H9 (cell line): ENCODE measurements at regions not wholly inside any gene's neighbourhood (a gene's known extent, or its start where the extent isn't known, plus 50 kb on each side); places are given as distances from the start of the nearest gene placed in this dataset.

ENCODE experiments used
- DNase-seq: peaks from one replicate; pipeline ENCODE4 v3.0.0-alpha.2; 2017
- H2AFZ ChIP-seq: one replicate; pipeline ENCODE4 v1.6.1; 2013; ENCODE audit warnings: mild to moderate bottlenecking, low read length, control low read depth, moderate library complexity
- H2AK5ac ChIP-seq: 2 replicates; pipeline ENCODE4 v1.6.1; 2013; ENCODE audit warnings: low read length, control low read depth, mixed read lengths; ENCODE audit not compliant: insufficient read length
- H2BK120ac ChIP-seq: one replicate; pipeline ENCODE4 v1.6.1; 2013; ENCODE audit warnings: low read depth, mild to moderate bottlenecking, low read length, control low read depth, inconsistent platforms; ENCODE audit not compliant: poor library complexity, severe bottlenecking
- H2BK12ac ChIP-seq: 2 replicates; pipeline ENCODE4 v1.6.1; 2013; ENCODE audit warnings: low read length, control low read depth, mixed read lengths, low read depth; ENCODE audit not compliant: insufficient read length
- H2BK15ac ChIP-seq: 2 replicates; pipeline ENCODE4 v1.6.1; 2013; ENCODE audit warnings: low read depth, low read length, control low read depth
- H2BK20ac ChIP-seq: one replicate; pipeline ENCODE4 v1.6.1; 2013; ENCODE audit warnings: low read depth, mild to moderate bottlenecking, low read length, control low read depth, inconsistent platforms; ENCODE audit not compliant: poor library complexity, severe bottlenecking
- H2BK5ac ChIP-seq: 2 replicates; pipeline ENCODE4 v1.6.1; 2013; ENCODE audit warnings: low read length, control low read depth, mixed read lengths; ENCODE audit not compliant: insufficient read length
- H3K14ac ChIP-seq: 2 replicates; pipeline ENCODE4 v1.6.1; 2013; ENCODE audit warnings: low read length, control low read depth; ENCODE audit not compliant: insufficient read depth
- H3K18ac ChIP-seq: 2 replicates; pipeline ENCODE4 v1.6.1; 2013; ENCODE audit warnings: low read depth, mild to moderate bottlenecking, mixed read lengths, low read length, control low read depth; ENCODE audit not compliant: insufficient read length
- H3K23ac ChIP-seq: 2 replicates; pipeline ENCODE4 v1.6.1; 2013; ENCODE audit warnings: low read length, control low read depth, mixed read lengths, low read depth; ENCODE audit not compliant: insufficient read length
- H3K23me2 ChIP-seq: 2 replicates; pipeline ENCODE4 v1.6.1; 2013; ENCODE audit warnings: low read depth, mild to moderate bottlenecking, mixed read lengths, low read length, control low read depth; ENCODE audit not compliant: insufficient read length, poor library complexity, severe bottlenecking
- H3K27ac ChIP-seq: 2 replicates; pipeline ENCODE4 v1.5.1; 2013; ENCODE audit warnings: low read length, control low read depth, mixed read lengths, low read depth; ENCODE audit not compliant: insufficient read length
- H3K27me3 ChIP-seq: 2 replicates; pipeline ENCODE4 v1.6.1; 2013; ENCODE audit warnings: low read length, control low read depth, inconsistent platforms; ENCODE audit not compliant: insufficient read depth
- H3K4ac ChIP-seq: 2 replicates; pipeline ENCODE4 v1.6.1; 2013; ENCODE audit warnings: low read depth, mild to moderate bottlenecking, control low read depth, inconsistent platforms, low read length, moderate library complexity
- H3K4me1 ChIP-seq: 2 replicates; pipeline ENCODE4 v1.6.1; 2013; ENCODE audit warnings: low read length, control low read depth, inconsistent platforms; ENCODE audit not compliant: insufficient read depth
- H3K4me2 ChIP-seq: 2 replicates; pipeline ENCODE4 v1.6.1; 2013; ENCODE audit warnings: low read length, control low read depth, mixed read lengths; ENCODE audit not compliant: insufficient read length, insufficient read depth
- H3K56ac ChIP-seq: 2 replicates; pipeline ENCODE4 v1.6.1; 2013; ENCODE audit warnings: low read depth, mild to moderate bottlenecking, mixed read lengths, low read length, control low read depth; ENCODE audit not compliant: insufficient read length
- H3K79me1 ChIP-seq: 2 replicates; pipeline ENCODE4 v1.6.1; 2013; ENCODE audit warnings: low read depth, mild to moderate bottlenecking, moderate library complexity, low read length, control low read depth, inconsistent platforms; ENCODE audit not compliant: insufficient read depth, poor library complexity, severe bottlenecking
- H3K79me2 ChIP-seq: 2 replicates; pipeline ENCODE4 v1.6.1; 2013; ENCODE audit warnings: low read length, control low read depth, inconsistent platforms; ENCODE audit not compliant: insufficient read depth
- H3K9ac ChIP-seq: 2 replicates; pipeline ENCODE4 v1.6.1; 2013; ENCODE audit warnings: low read length, control low read depth, mixed read lengths; ENCODE audit not compliant: insufficient read length; ENCODE audit errors: extremely low read depth
- H3K9me3 ChIP-seq: one replicate; pipeline ENCODE4 v1.6.1; 2013; ENCODE audit warnings: low read depth, low read length, inconsistent platforms; ENCODE audit not compliant: control insufficient read depth
- H3T11ph ChIP-seq: one replicate; pipeline ENCODE4 v1.6.1; 2013; ENCODE audit warnings: mild to moderate bottlenecking, low read length, control low read depth, inconsistent platforms
- H4K20me1 ChIP-seq: one replicate; pipeline ENCODE4 v1.6.1; 2013; ENCODE audit not compliant: control insufficient read depth, insufficient read length, insufficient read depth
- H4K5ac ChIP-seq: 2 replicates; pipeline ENCODE4 v1.6.1; 2013; ENCODE audit warnings: low read depth, mild to moderate bottlenecking, mixed read lengths, low read length, control low read depth; ENCODE audit not compliant: insufficient read length
- H4K8ac ChIP-seq: replicated peaks from 2 replicates; pipeline ENCODE4 v1.6.1; 2013; ENCODE audit warnings: low read length, control low read depth, mixed read lengths, low read depth; ENCODE audit not compliant: insufficient read length
- H4K91ac ChIP-seq: 2 replicates; pipeline ENCODE4 v1.6.1; 2013; ENCODE audit warnings: low read depth, mild to moderate bottlenecking, moderate library complexity, mixed read lengths, low read length, control low read depth; ENCODE audit not compliant: insufficient read length
- H3K27ac Mint-ChIP-seq, 3 experiments: 2 replicates in 2 of 3; 3 replicates in 1 of 3; pipeline ENCODE4 v1.8.0; 2020 to 2021; ENCODE audit warnings: mixed read lengths in 3 of 3, mild to moderate bottlenecking in 1 of 3, moderate library complexity in 1 of 3
- H3K27me3 Mint-ChIP-seq: 2 replicates; pipeline ENCODE4 v1.8.0; 2021; ENCODE audit warnings: low read depth, mild to moderate bottlenecking, moderate library complexity, mixed read lengths
- H3K36me3 Mint-ChIP-seq, 3 experiments: 2 replicates in 2 of 3; 3 replicates in 1 of 3; pipeline ENCODE4 v1.8.0; 2020 to 2021; ENCODE audit warnings: low read depth in 3 of 3, mixed read lengths in 3 of 3; ENCODE audit not compliant: insufficient read depth in 1 of 3
- H3K4me1 Mint-ChIP-seq, 2 experiments: 2 replicates each; pipeline ENCODE4 v1.8.0; 2020; ENCODE audit warnings: mixed read lengths in 2 of 2
- H3K4me3 Mint-ChIP-seq, 2 experiments: 2 replicates in 1 of 2; 3 replicates in 1 of 2; pipeline ENCODE4 v1.8.0; 2020 to 2021; ENCODE audit warnings: mild to moderate bottlenecking in 2 of 2, mixed read lengths in 2 of 2, moderate library complexity in 1 of 2
- H3K9me3 Mint-ChIP-seq, 2 experiments: 2 replicates in 1 of 2; 3 replicates in 1 of 2; pipeline ENCODE4 v1.8.0; 2020; ENCODE audit warnings: mild to moderate bottlenecking in 2 of 2, mixed read lengths in 2 of 2, moderate library complexity in 1 of 2
- CTCF ChIP-seq: fragments of 200-600 bp; sonication (generic); conservative IDR thresholded peaks from 3 replicates; pipeline ENCODE4 v1.8.0; 2021; ENCODE audit warnings: antibody characterized with exemption, mild to moderate bottlenecking
- WGBS: extraction: QIAGEN DNeasy Blood & Tissue Kit; methylation state at CpG from one replicate; pipeline ENCODE4 v1.1.7; 2013; ENCODE audit warnings: missing lambda C conversion rate, low lambda C conversion rate, mixed read lengths; ENCODE audit not compliant: insufficient read length; ENCODE audit errors: extremely low coverage; 5-methylcytosine and 5-hydroxymethylcytosine counted together

DNA sequence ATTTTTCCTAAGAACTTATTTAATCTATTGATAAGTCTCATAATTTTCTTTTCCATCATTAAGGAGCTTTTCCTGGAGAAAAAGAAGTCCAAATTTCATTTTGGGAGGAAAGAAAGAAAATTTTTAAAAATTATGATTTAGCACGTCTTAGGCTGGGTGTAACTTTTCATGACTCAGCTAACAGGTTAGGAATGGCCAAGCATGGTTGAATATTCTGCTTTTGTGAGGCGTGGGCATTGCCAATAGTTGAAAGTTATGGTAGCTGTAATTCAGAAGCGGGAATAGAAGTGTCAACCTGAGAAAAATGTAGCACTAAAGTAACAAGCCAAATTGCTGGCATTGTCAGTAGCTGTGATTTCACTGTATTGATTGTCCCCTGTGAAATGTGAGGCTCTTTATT, 77.2 kb upstream of the ARID1B start:
- Histone ChIP-seq H2AFZ (no peak overlapping the region), H3K27ac (no peak overlapping the region), H3K4ac (no peak overlapping the region), H3K4me2 (no peak overlapping the region), H2BK120ac (no peak overlapping the region), H3K56ac (no peak overlapping the region), H2BK12ac (no peak overlapping the region), H3K4me1 (no peaks in the 10 kb centered on the region), H3K23ac (no peak overlapping the region), H3K9me3 (no peaks in the 10 kb centered on the region), H4K8ac (no peak overlapping the region), H3T11ph (no peak overlapping the region), H3K79me1 (no peaks in the 10 kb centered on the region), H3K23me2 (no peaks in the 10 kb centered on the region), H4K5ac (no peak overlapping the region), H3K14ac (no peak overlapping the region), H2BK5ac (no peak overlapping the region), H2BK20ac (no peak overlapping the region), H4K91ac (no peak overlapping the region), H3K27me3 (no peaks in the 10 kb centered on the region), H4K20me1 (no peaks in the 10 kb centered on the region), H2AK5ac (no peak overlapping the region), H3K9ac (no peak overlapping the region), H3K18ac (no peak overlapping the region), H3K79me2 (no peaks in the 10 kb centered on the region), H2BK15ac (no peak overlapping the region)
- no peak for DNase-seq
- Mint-ChIP-seq H3K27me3 (no peaks in the 10 kb centered on the region; the same call in 1 of the 2 replicates), H3K9me3 (no peaks in the 10 kb centered on the region), H3K27ac (no peak overlapping the region), H3K4me1 (peaks cover 3 to 4% of the 10 kb centered on the region in 2 experiments; a peak in 3 of 4 replicates), H3K36me3 (no peaks in the 10 kb centered on the region), H3K4me3 (no peak overlapping the region)
- no CpG with 5 or more reads among the region's 3 CpGs for WGBS
- TF ChIP-seq CTCF, result no peak
